C4-2B (cell line): ENCODE measurements at regions not wholly inside any gene's neighbourhood (a gene's known extent, or its start where the extent isn't known, plus 50 kb on each side); places are given as distances from the start of the nearest gene placed in this dataset.

Experiments
- ZFX ChIP-seq: fragments of 450-650 bp; IDR thresholded peaks from 2 replicates; pipeline ENCODE4 v1.6.1; 2017
- TF ChIP-seq, protein P1 (sequence below): fragments of 450-650 bp; conservative IDR thresholded peaks from 2 replicates; pipeline ENCODE4 v1.5.1; 2017; ENCODE audit warnings: mild to moderate bottlenecking

DNA sequence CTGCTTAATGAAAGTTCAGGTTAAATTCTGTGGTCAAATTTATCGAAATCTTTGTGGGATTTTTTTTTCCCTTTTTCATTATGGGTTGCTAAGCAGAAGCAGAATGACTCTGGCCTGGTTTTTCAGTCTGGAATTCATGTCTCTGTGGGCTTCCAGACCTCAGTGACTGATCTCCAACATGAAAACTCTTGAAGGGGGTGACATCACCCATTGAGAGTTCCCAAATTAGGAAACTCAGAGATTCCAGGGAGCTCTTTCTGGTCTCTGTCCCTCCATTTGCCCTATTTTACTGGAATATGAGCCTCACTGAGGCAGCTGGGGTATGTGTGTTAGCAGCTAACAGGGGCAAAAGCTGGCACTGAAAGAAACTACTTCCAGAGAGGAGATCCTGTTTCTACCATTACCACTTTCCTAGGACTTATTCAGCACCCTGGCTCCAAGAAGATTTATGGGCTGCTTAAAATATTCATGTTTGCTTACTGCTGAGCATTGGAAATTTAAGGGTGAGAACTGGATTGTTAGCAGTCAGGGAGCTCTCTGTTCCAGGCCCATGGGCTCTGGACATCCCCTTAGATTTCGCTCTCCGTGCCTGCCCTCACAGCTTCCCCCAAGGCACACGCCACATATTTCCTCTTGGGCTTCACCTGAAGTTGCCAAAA lies 203.4 kb upstream of the SPAG17 start:
- TF ChIP-seq, protein P1, sequence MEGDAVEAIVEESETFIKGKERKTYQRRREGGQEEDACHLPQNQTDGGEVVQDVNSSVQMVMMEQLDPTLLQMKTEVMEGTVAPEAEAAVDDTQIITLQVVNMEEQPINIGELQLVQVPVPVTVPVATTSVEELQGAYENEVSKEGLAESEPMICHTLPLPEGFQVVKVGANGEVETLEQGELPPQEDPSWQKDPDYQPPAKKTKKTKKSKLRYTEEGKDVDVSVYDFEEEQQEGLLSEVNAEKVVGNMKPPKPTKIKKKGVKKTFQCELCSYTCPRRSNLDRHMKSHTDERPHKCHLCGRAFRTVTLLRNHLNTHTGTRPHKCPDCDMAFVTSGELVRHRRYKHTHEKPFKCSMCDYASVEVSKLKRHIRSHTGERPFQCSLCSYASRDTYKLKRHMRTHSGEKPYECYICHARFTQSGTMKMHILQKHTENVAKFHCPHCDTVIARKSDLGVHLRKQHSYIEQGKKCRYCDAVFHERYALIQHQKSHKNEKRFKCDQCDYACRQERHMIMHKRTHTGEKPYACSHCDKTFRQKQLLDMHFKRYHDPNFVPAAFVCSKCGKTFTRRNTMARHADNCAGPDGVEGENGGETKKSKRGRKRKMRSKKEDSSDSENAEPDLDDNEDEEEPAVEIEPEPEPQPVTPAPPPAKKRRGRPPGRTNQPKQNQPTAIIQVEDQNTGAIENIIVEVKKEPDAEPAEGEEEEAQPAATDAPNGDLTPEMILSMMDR = no peak
- no peak for TF ChIP-seq ZFX
